Activated CD4-positive, alpha-beta memory T cell treated with anti-CD3 and anti-CD28 coated beads for 36 hours (primary cell): ENCODE measurements at regions not wholly inside any gene's neighbourhood (a gene's known extent, or its start where the extent isn't known, plus 50 kb on each side); places are given as distances from the start of the nearest gene placed in this dataset.
"Not testable (repeated sequence)": the region's sequence is repeated elsewhere in the genome, so short reads cannot be mapped to it uniquely, and the experiment has no call there.

Source experiments
- CTCF ChIA-PET: fragments of 350-600 bp; sonication (Branson Sonifier 250); formaldehyde crosslinking; loops from one replicate; lab custom pipeline; 2021; ENCODE audit warnings: antibody characterized with exemption, inconsistent platforms; lab: Charles Lee
- POLR2A ChIA-PET: fragments of 350-600 bp; sonication (Branson Sonifier 250); formaldehyde crosslinking; loops from one replicate; lab custom pipeline; 2021; ENCODE audit warnings: antibody characterized with exemption; lab: Charles Lee
- DNase-seq: peaks from one replicate; pipeline ENCODE4 v3.0.0-alpha.2; 2020
- H3K27ac Mint-ChIP-seq: one replicate; pipeline ENCODE4 v1.8.0; 2021; ENCODE audit warnings: mixed read lengths
- H3K27me3 Mint-ChIP-seq: one replicate; pipeline ENCODE4 v1.8.0; 2021; ENCODE audit warnings: mixed read lengths
- H3K36me3 Mint-ChIP-seq: one replicate; pipeline ENCODE4 v1.8.0; 2021; ENCODE audit warnings: mixed read lengths
- H3K4me1 Mint-ChIP-seq: one replicate; pipeline ENCODE4 v1.8.0; 2021; ENCODE audit warnings: low read depth, mixed read lengths
- H3K4me3 Mint-ChIP-seq: one replicate; pipeline ENCODE4 v1.8.0; 2021; ENCODE audit warnings: mild to moderate bottlenecking, mixed read lengths
- H3K9me3 Mint-ChIP-seq: one replicate; pipeline ENCODE4 v1.8.0; 2021; ENCODE audit warnings: mixed read lengths
- intact Hi-C: fragments of 100-400 bp; cut with micrococcal nuclease; formaldehyde crosslinking; loops from one replicate; pipeline ENCODE4 v1.15.1; 2023

DNA sequence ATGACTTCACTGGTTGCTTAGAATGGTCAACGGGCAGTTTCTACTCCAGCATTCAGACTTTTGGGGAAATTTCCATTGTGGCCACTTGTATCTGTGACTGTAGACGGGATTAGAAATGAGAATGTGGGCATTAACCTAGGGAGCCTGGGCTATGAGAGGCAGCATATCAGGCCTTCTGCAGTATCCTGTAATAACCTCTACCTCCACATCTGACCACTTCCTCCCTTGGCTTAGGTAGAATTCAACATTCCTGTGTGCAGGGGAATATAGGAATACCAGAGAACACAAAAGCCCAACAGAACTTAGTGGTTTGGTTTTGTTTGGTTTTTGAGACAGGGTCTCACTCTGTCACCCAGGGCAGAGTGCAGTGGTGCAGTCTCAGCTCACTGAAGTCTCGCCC, 76.4 kb upstream of the HOXC13 start:
- intact Hi-C loops, result no loop called here
- H3K27me3 Mint-ChIP-seq, result peaks cover 9% of the 10 kb centered on the region
- H3K4me3 Mint-ChIP-seq, result no peak overlapping the region
- no peak for DNase-seq
- ChIA-PET POLR2A (no interaction called here), CTCF (no interaction called here)
- H3K27ac Mint-ChIP-seq, result no peak overlapping the region
- no peaks in the 10 kb centered on the region for H3K36me3 Mint-ChIP-seq
- H3K4me1 Mint-ChIP-seq, result no peaks in the 10 kb centered on the region
- H3K9me3 Mint-ChIP-seq, result no peaks in the 10 kb centered on the region

- Mint-ChIP-seq H3K4me3 (no peak overlapping the region), H3K4me1 (no peaks in the 10 kb centered on the region), H3K27me3 (peaks cover 12% of the 10 kb centered on the region), H3K27ac (no peak overlapping the region), H3K36me3 (no peaks in the 10 kb centered on the region), H3K9me3 (no peaks in the 10 kb centered on the region)
- CTCF ChIA-PET, result no interaction called here
- intact Hi-C loops, result no loop called here
- DNase-seq, result no peak
- POLR2A ChIA-PET, result no interaction called here
Observed at GRCh38 chr12:53862831-53863230, 75.8 kb upstream of the HOXC13 start.

GRCh38 chr12:53866727-53867126, 71.9 kb upstream of the HOXC13 start:
- CTCF ChIA-PET, result no interaction called here

DNA sequence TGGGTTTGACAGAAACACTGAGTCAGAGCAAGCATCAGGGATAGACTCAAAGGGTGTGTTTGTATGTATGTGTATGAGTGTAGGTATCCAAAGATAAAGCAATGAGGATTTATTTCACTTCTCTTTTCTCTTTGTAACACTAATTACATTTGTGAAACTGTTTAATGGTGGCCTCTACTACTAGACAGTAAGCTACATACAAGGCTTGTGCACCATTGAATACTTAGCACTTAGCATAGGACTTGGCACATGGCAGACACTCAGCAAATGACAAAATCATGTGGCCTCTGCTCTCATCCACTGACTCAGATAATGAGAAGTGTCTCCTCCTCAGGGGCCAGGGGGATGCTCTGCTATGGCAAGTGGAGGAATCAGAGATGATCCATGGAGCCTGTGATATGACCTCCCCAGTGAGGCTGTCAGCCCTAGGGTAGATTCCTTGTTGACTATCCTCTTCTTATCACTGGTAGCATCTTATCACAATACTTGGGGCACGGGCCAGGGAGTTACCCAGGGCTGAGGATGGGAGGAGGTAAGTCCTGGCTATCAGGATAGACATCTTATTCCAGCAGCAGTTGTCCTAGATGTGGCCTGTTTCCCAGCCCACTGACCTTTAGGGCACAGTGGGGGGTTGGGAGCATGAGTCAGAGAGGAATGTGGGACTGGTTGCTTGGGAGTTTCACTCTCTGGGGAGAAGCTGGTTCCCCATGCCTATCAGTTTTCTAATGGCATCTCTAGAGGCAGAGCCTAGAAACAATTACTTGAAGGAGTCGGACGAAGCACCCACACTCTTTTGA, 71.2 kb upstream of the HOXC13 start:
- Mint-ChIP-seq H3K27me3 (peaks cover 22% of the 10 kb centered on the region), H3K4me1 (no peaks in the 10 kb centered on the region), H3K36me3 (no peaks in the 10 kb centered on the region), H3K9me3 (no peaks in the 10 kb centered on the region), H3K4me3 (no peak overlapping the region), H3K27ac (no peak overlapping the region)
- intact Hi-C loops, result no loop called here
- ChIA-PET CTCF (no interaction called here), POLR2A (no interaction called here)
- no peak for DNase-seq

More at GRCh38 chr12:53866727-53867126, 71.9 kb upstream of the HOXC13 start:
- peaks cover 18% of the 10 kb centered on the region for H3K27me3 Mint-ChIP-seq
- no peak overlapping the region for H3K27ac Mint-ChIP-seq
- H3K4me3 Mint-ChIP-seq, result no peak overlapping the region
- no peak for DNase-seq
- no peaks in the 10 kb centered on the region for H3K9me3 Mint-ChIP-seq
- intact Hi-C loops, result no loop called here
- no peaks in the 10 kb centered on the region for H3K36me3 Mint-ChIP-seq
- POLR2A ChIA-PET, result no interaction called here
- H3K4me1 Mint-ChIP-seq, result no peaks in the 10 kb centered on the region

GRCh38 chr12:53868511-53868986, 70.1 kb upstream of the HOXC13 start:
- DNase-seq, result no peak
- intact Hi-C loops, result no loop called here
- H3K4me3 Mint-ChIP-seq, result no peak overlapping the region
- no peaks in the 10 kb centered on the region for H3K9me3 Mint-ChIP-seq
- H3K27me3 Mint-ChIP-seq, result peaks cover 30% of the 10 kb centered on the region
- H3K36me3 Mint-ChIP-seq, result no peaks in the 10 kb centered on the region
- no peak overlapping the region for H3K27ac Mint-ChIP-seq
- POLR2A ChIA-PET, result no interaction called here
- H3K4me1 Mint-ChIP-seq, result no peaks in the 10 kb centered on the region
- CTCF ChIA-PET, result no interaction called here

DNA sequence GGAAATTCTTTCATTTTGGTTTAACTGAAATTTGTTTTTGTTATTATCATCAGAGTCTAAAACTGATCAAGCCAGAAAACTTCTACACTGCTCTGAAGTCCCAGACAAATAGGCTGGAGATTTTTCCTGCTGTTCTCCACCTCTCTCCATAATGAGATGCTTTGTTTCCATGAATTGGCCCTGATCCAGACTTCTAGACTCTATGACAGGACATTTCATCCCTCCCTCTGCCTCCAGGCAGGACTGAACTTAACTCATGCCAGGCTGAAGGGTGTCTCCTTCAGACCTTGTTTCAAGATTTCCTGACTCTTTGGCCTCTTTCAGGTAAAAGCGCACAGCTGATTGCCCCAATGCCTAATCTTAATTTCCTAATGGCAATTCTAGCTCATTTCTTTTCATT, 69.1 kb upstream of the HOXC13 start:
- no peak for DNase-seq
- Mint-ChIP-seq H3K36me3 (no peaks in the 10 kb centered on the region), H3K4me3 (no peak overlapping the region), H3K27me3 (peaks cover 34% of the 10 kb centered on the region), H3K9me3 (no peaks in the 10 kb centered on the region), H3K4me1 (no peaks in the 10 kb centered on the region), H3K27ac (no peak overlapping the region)
- CTCF ChIA-PET, result no interaction called here
- intact Hi-C loops, result no loop called here
- POLR2A ChIA-PET, result no interaction called here

DNA sequence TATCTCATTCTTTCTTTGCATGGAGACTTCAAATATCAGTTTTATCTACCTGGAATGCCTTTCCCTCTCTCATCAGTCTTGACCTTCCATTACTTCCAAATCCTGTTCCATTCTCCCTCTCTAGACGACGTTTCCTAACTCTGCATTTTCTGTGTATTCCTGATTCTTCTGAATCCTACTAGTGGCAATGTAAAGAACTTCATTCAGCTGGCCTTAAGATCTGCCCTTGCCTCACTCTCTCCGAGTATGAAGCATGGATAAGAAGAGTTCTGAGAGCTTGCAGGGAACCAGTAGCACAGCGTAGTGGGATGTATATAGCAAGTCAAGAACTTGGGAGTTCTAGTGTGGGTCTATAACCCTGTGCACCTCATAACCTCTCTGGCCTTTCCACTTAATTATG, 68.5 kb upstream of the HOXC13 start:
- Mint-ChIP-seq H3K4me1 (no peaks in the 10 kb centered on the region), H3K27ac (no peak overlapping the region), H3K9me3 (no peaks in the 10 kb centered on the region), H3K4me3 (no peak overlapping the region), H3K36me3 (no peaks in the 10 kb centered on the region), H3K27me3 (peaks cover 39% of the 10 kb centered on the region)
- no peak for DNase-seq
- ChIA-PET CTCF (interaction anchor here (0.8 kb wide), 1 partner anchor 35 kb away, joined by 3 read pairs; no protein-coding TSS in a partner anchor), POLR2A (no interaction called here)
- intact Hi-C loops, result no loop called here

DNA sequence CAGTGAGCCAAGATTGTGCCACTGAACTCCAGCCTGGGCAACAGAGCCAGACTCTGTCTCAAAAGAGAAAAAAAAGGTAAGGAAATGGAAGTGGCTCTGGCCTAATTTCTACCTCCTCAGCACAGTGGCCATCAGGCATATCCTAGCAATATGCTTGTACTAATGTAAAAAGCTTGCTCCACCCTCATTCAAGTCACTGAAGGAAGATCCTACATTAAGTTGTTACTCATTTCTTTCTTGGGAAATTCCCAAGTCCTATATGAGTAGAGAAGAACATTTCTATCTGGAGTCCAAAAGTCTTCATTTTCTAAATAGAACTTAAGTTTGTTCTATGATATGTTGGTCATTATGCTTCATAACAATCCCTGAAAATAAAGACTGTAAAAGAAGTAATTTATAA, 67.3 kb upstream of the HOXC13 start:
- intact Hi-C loops, result no loop called here
- peaks cover 39% of the 10 kb centered on the region for H3K27me3 Mint-ChIP-seq
- ChIA-PET CTCF (interaction anchor here (1.2 kb wide), 1 partner anchor 336 kb away, joined by 3 read pairs; no protein-coding TSS in a partner anchor), POLR2A (interaction anchor here (0.6 kb wide), 1 partner anchor 1930 kb away, joined by 3 read pairs; no protein-coding TSS in a partner anchor)
- DNase-seq, result no peak
- no peaks in the 10 kb centered on the region for H3K36me3 Mint-ChIP-seq
- H3K27ac Mint-ChIP-seq, result no peak overlapping the region
- no peaks in the 10 kb centered on the region for H3K9me3 Mint-ChIP-seq
- no peaks in the 10 kb centered on the region for H3K4me1 Mint-ChIP-seq
- H3K4me3 Mint-ChIP-seq, result no peak overlapping the region

DNA sequence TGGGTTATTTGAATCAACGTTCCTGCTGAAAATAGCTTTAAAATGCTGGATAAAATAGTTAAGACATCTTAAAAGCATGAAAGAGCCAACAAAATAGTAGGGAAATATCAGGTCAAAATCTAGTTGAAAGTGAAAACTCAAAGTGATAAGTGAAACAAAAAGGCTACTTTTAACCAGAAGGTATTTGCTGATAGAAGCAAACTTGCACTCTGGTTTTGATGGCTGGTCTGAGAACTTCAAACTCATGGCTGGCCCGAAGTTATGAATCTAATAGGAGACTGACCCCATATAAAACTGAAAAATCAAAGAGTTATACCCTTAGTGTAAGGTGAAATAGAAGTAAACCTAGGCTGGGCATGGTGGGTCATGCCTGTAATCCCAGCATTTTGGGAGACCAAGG, 66.3 kb upstream of the HOXC13 start:
- no peaks in the 10 kb centered on the region for H3K9me3 Mint-ChIP-seq
- H3K27ac Mint-ChIP-seq, result no peak overlapping the region
- peaks cover 39% of the 10 kb centered on the region for H3K27me3 Mint-ChIP-seq
- no peak for DNase-seq
- no peaks in the 10 kb centered on the region for H3K4me1 Mint-ChIP-seq
- intact Hi-C loops, result no loop called here
- ChIA-PET POLR2A (no interaction called here), CTCF (interaction anchor here (1.2 kb wide), 1 partner anchor 335 kb away, joined by 3 read pairs; no protein-coding TSS in a partner anchor)
- H3K4me3 Mint-ChIP-seq, result no peak overlapping the region
- H3K36me3 Mint-ChIP-seq, result no peaks in the 10 kb centered on the region

GRCh38 chr12:53877961-53878360, 60.7 kb upstream of the HOXC13 start:
- H3K4me3 Mint-ChIP-seq, DNase-seq, intact Hi-C loops, H3K9me3 Mint-ChIP-seq, POLR2A ChIA-PET, CTCF ChIA-PET, H3K27ac Mint-ChIP-seq, H3K36me3 Mint-ChIP-seq, H3K4me1 Mint-ChIP-seq: not testable (repeated sequence)
- peaks cover 35% of the 10 kb centered on the region for H3K27me3 Mint-ChIP-seq

DNA sequence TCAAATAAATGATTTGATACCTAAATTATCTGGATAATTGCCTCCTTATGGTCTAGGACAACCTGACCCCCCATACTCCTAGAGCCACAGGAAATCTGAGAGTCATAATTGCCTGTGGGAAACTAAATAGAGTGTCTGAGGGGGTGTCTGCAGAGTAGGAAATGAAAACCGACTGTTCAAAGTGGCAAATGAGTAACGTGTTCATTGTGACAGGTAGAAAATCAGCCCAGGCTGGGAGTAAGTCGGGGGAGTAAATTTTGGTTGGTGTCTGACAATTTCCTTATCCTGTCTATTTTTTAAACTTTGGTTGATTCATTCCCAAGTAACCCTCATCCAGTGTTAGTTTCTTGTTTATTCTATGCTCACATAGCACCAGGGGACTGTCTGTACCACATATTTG, 51.6 kb upstream of the HOXC13 start:
- CTCF ChIA-PET, result no interaction called here
- no peak for DNase-seq
- H3K4me1 Mint-ChIP-seq, result no peaks in the 10 kb centered on the region
- no peak overlapping the region for H3K27ac Mint-ChIP-seq
- intact Hi-C loops, result no loop called here
- H3K9me3 Mint-ChIP-seq, result no peaks in the 10 kb centered on the region
- POLR2A ChIA-PET, result no interaction called here
- H3K4me3 Mint-ChIP-seq, result no peak overlapping the region
- H3K27me3 Mint-ChIP-seq, result peaks cover 35% of the 10 kb centered on the region
- no peaks in the 10 kb centered on the region for H3K36me3 Mint-ChIP-seq

GRCh38 chr12:53887881-53888280, 50.8 kb upstream of the HOXC13 start:
- ChIA-PET CTCF (no interaction called here), POLR2A (no interaction called here)
- peaks cover 37% of the 10 kb centered on the region for H3K27me3 Mint-ChIP-seq
- no peak for DNase-seq
- no peak overlapping the region for H3K4me3 Mint-ChIP-seq
- H3K36me3 Mint-ChIP-seq, result no peaks in the 10 kb centered on the region
- intact Hi-C loops, result no loop called here
- no peaks in the 10 kb centered on the region for H3K9me3 Mint-ChIP-seq
- no peaks in the 10 kb centered on the region for H3K4me1 Mint-ChIP-seq
- H3K27ac Mint-ChIP-seq, result no peak overlapping the region
